Stimulated activated CD8-positive, alpha-beta memory T cell treated with anti-CD3 and anti-CD28 coated beads, Interleukin-2, amount 100 ng/mL, for 48 hours (primary cell): ENCODE measurements at regions not wholly inside any gene's neighbourhood (a gene's known extent, or its start where the extent isn't known, plus 50 kb on each side); places are given as distances from the start of the nearest gene placed in this dataset.

Source experiments
- DNase-seq, 2 donors: peaks; one replicate each; pipeline ENCODE4 v3.0.0-alpha.2; 2020; ENCODE audit warnings: low read depth in 2 of 2

DNA sequence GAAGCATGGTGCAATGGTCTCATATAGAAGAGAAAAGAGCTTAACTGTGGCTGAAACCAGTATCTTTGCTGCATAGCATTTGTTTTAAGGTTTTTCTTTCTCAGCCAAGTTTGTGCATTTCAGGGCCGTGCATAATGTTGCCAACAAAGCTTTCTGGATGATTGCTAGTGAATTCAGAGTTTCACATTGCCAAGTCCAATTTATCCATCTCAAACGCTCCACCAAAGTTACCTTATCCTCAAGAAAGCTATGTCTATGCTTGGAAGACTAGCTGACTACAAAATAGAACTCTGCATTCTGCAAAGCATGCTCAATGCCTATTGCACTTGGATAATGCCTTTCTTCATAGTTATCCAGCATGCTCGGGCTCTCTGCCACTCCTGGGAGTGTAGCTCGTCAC, 535.8 kb upstream of the SGCG start:
- no peak for DNase-seq

DNA sequence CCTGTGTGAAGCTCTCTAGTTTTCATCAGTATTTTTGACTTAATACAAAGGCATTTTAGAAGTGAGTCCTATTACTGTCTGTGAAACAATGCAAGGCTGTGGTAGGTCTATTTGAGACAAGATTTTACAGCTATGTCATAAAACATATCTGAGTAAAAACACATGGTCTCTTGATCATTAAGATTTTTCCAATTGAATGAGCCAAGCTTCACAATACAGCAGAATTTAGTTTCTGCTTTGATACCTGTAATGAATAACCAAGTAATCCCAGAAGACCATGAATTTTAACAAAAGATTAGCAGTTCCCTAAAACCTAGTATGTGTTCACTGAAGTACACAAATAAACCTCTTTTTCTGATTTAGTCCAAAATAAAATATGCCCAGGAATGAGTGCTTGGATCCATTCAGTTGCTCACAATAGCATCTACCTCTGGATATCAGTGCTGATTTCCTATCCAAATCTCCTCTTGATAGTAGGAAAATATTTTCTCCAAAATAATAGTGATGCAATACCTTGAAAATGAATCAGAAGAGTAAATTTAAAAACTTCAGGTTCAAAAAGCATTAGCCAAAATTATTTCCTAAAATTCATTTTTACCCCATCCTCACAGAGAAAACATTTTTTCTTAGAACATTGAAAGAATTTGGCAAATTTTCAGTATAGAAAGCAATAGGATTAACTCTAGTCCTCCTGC, 533.5 kb upstream of the SGCG start:
- no peak for DNase-seq

DNA sequence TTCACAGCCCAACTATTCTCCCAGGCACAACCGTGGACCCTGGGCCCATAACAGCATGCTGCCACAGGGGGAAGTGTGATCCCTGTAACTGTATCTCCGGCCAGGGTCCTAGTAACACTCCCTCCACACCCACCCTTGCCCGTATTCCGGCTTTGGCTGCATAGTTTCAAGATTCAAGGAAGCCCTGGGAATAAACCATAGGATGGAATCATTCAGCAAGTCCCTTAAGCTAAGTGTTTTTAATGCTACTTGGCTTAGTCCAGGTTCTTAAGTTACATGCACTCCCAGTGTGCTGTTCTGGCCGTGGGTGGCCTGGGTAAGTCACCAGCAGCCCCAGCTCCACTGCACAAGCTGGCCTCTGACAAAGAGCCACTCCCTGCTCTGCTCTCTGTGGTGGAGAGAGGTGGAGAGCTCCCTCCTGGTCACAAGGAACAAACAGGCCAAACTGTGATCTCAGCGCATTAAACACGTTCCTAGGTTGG, 532.4 kb upstream of the SGCG start:
- no peak for DNase-seq

DNA sequence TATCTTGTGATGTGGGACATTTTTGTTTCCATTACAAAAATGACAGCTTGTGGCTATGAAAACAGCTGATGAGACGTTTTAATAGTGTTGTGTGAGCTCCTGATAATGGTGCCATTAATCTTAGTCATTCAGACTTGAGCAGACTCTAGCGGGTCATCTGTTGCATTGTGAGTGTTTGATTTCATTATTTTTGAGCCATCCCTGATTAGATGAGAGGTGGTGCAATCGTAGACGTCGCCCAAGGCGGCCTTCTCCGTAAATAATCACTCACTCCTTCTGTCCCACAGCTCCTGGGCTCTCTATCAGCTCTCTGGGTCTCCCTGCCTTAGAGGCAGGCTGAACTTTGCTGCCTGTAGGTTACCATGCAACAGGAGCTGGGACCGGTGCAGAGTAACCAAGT, 528.0 kb upstream of the SGCG start:
- DNase-seq: no peak

DNA sequence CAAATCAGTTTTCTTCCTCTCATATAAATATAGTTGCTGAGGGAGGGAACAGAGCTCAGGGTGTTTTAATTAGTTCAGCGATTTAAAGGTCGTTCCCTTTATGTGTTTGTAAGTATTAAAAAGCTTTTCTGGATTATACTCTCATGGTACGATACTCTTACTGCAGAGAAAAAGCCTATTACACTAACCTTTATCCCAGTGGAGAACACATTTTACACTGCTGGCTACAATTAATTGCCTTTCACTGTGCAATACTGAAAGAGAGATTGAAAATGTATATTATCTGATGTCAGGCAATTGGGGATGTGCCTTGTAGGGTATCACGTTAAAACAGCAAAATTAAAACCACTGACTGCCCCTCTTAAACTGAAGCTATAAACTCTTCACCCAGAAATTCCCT, 526.9 kb upstream of the SGCG start:
- no peak for DNase-seq

DNA sequence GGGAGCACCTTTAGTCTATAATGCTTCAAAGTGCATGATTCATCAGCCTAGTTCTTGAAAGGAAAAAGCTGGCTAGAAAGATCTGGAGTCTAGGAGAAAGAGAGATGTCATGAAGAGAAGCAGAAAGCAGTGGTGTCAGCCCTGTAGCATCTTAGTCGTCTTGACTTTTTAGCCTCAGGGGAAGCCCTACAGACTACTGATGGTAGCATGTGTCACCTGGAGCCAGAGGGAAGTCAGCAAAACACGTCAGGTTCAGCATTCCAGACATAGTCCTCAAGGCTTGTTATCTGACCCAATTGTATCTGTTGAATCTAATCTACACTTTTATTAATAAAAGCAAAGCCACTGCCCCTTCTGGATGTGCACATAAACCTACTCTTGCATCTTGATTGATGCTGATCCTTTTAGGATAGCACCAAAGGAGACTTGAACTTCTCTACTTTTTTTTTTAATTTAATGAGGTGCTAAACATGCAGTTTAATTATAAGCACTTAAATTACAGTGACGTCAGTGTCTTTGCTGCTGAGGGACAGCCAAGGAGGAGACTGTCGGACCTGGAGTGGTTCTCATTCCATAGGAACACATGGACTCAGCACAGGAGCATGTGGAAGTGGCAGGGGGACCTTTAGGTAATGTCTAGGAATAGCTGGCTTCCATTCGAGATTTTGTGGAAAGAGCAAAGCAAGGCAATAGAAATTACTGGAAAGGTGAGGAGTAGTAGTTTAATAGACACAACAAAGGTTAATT, 525.5 kb upstream of the SGCG start:
- no peak for DNase-seq

DNA sequence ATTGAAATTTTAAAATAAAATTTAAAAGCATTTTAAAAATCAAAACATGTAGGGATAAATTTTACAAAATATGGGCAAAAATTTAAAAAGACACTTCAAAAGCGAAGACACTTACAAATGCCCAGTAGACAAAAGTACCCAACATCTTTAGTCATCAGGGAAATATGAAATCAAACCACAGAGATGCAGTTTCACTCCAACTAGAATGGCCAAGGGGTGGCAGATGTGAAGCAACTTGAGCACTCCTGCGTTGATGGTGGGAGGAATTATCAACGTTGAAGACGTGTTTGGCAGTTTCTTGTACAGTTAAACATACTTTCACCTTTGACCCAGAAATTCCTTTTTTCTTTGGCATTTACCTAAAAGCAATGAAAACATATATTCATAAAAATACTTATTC, 518.0 kb upstream of the SGCG start:
- DNase-seq: no peak

DNA sequence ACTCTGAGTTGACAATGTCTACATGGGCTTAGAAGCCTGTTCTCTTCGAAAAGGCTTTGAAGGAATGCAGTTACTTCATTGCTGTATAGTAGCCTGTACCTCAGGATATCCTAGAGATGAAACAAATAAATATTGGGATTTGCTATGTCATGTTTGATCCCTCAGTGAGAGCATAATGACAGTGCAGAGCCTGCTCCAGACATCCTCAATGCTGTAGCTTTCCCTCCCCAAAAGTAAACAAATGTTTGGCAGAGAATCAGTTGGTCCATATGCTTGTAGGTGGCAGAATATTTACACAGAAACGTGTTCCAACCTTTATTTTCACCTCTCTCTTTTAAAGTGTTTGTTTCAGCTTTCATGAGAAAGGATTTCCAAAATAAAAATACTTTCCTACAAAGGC, 515.3 kb upstream of the SGCG start:
- no peak for DNase-seq

DNA sequence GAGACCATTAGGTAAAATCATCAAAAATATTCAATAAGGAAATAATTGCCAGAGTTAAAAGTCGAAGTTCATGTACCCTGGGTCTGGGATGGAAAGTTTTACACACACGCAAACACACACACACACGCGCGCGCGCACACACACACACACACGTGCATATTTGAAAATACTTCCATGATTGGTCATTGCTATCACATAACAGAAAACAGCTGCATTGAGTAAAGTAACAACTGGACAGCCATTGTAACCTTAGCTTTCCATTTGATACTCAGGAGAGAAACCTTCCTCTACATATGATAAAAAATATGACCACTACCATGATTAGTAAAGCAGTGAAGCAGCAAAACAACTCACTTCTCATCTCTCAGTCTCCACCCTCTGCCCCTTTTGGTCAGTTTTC, 490.0 kb upstream of the SGCG start:
- DNase-seq: no peak

DNA sequence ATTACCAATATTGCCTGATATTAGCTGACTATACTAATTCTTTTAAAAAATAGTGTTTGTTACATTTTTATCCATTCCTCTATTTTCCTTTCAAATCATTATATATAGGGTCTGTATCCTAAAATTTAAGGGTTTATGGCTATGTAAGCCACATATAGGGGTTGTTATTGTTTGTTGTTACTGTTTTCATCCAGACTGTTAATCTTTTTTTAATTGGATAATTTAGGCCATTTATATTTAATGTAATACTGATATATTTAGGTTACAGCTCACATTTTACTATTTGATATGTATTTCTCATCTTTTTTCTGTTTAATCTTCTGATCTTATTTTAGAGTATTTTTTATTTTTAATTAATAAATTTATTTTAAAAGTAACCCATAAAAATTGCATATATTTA, 487.1 kb upstream of the SGCG start:
- no peak for DNase-seq

DNA sequence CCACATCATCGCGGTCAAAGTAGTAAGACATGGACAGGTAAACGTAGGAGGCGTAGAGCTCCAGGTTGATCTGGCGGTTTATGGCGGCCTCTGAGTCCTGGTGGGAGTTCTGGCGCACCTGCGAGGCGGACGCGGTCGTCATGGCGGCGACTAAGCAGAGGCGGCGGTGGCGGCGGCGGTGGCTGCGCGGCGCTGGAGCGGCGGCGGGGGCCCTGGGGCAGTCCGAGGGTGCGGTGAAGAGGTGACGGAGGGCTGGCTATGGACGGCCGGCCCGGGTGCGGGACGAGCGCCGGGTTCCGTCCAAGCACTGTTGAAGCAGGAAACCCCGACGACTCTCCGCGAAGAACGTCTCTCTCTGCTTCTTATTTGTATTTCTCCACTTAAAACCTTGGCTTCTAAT, 484.3 kb upstream of the SGCG start:
- DNase-seq: no peak

DNA sequence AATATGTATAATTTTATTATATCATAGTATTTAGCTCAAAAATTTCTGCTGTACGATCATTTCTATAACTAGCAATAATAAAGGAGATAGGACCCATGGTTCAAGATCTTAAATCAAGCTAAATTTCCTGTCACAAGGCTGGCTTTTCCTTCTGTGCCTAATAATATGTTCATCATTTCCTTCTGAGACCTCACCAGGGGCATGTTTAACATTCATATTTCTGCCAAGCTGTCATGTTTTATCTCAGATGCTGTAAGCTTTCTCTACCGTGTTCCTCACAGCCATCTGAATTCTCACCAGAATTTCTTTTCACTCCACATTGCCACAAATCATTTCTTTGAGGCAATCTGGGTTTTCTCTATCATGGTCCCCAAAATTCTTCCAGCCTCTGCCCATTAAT, 482.3 kb upstream of the SGCG start:
- DNase-seq: no peak

DNA sequence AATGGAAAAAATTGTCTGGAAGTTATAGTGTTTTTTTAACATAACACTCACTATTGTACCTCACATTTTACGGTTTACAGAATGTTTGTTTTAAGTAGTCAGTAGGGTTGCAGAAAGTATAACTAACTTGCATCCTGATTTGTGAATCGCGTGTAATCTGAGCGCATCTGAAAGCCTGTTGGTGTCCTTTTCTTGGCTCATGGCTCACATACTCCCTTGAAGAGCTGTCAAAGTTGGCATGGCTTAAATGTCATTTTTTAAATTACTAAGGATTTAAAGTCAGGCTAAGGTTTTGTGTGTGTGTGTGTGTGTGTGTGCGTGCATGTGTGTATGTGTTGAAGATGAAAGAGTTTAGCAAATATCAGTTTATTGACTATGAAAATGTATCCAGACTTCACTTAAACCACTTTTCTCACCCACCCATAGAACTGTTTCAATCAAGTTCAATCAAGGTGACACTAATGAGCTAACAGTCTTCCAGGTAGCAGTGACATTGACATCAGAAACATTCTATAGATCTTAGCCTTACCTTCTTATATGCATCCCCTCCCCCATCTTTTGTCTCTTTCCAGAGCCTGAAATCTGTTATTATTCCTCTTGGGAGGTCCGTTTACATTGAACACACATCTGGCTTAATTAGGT, 480.4 kb upstream of the SGCG start:
- no peak for DNase-seq

DNA sequence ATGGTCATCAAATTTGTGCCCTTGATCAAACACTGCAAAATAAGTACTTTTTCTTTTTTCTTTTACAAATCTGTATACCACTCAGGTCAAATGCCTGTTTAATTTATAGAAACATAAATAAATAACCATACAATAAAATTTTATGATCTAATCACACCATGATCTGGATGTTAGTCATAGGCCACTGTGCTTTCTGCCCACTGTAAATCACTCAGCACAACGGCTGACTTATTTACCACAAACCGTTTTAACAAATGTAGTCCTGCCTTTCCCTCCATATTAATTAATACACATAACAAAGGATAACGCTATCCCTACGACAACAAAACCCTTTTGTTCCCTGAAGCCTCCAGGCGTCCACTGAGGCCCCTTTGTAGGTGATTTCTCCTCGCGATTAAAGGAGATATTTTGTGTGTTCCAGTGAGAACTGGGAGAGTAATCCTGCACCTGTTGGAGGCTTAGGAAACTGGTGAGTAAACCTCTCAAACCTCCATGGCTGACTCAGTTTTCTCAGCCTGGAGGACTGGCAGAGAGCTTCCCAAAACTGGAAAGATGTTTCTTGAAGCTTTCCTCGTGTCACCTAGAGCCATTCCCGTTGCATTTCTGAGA, 477.1 kb upstream of the SGCG start:
- DNase-seq: no peak

DNA sequence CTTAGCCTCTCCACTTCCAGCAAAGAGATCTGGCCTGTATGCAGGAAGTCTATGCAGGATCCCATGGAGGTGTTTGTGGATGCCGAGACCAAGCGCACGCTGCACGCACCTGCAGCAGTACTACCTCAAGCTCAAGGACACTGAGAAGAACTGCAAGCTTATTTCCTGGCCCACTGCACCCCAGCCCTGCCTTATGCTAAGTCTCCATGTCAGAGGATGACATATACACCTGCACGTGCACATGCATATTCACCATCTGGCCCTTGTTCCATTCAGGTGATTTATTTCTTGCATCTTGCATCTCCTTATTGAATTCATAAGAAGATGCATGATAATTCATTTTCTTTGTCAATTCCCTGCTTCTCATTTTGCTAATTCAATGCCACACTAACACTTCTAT, 472.8 kb upstream of the SGCG start:
- DNase-seq: no peak

DNA sequence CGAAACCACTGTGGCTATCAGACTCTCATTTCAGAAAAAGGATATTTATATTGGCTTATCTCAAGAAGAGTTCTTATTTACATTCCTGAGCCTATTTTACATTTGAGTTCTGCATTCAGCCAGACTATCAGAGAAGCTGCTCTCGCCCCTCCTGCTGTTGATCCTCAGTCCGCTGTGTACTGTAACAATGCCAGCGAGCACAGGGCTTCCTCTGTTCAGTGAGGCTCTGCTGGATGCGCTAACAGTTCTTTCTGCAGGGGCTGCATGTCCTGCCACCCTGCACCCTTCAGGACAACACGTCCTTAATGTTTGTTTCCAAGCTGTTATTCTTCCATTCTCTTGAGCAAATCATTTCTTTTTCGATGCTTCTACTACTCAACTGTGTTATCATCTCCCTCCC, 463.7 kb upstream of the SGCG start:
- DNase-seq: no peak

DNA sequence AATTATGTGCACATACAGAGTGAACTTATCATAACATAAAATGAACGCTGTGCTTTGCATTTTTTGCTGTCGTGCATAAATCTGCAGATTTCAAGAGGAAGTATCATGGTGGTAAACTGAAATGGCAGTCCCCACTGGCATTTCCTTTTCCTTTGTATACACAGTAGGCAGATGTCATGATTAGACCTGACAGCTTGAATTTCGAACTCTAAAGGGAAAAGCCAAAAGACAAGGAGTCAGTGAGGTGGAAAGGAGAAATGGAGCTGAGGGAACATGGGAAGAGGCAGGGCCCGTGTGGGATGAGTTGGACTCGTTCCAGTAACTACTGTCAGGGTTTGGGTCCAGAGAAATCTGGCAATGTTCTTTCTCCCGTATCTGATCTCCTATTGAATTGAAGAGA, 454.1 kb upstream of the SGCG start:
- no peak for DNase-seq

DNA sequence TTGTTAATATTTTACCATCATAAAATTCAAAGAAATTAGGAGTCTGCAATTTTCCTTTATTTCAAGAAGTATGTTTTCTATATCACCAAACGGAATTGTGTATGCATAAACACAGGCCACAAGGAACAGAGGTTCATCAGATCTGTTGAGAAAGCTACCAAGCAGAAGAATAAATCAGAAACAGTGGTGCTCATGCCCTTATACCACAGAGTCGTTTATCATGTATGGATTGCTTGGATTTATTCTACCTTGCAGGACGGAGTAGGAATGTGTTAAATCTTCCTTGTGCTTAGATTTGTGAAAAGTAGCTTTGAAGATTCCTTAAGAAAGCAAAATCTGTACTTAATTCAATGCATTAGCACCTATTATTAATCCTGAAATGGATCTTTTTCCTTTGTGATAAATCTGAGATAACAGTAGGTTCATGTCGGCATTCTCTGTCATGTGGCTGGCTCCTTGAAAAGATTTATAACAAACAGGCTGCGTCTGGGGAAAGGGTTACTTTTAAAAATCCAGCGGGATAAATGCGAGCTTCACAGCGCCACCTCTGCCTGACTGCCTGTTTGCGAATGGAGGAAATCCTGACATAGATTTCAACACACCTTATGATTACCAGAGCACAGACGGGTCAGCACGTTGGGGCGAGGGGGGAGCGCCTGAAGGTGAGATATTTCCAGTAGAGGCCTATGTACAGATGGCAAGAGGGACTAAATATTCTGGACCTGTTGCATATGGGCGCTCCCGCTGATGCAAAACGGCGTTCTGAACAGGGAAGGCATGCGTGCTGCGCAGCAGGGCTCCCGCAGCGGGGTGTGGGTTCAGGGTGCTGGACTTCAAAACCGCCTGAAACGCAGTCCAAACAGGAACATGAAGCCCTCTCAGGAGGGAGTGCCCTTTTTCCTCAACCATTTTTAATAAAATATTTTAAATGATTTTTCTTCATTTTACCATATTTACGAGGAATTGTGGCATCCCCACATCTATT, 445.5 kb upstream of the SGCG start:
- DNase-seq: no peak

DNA sequence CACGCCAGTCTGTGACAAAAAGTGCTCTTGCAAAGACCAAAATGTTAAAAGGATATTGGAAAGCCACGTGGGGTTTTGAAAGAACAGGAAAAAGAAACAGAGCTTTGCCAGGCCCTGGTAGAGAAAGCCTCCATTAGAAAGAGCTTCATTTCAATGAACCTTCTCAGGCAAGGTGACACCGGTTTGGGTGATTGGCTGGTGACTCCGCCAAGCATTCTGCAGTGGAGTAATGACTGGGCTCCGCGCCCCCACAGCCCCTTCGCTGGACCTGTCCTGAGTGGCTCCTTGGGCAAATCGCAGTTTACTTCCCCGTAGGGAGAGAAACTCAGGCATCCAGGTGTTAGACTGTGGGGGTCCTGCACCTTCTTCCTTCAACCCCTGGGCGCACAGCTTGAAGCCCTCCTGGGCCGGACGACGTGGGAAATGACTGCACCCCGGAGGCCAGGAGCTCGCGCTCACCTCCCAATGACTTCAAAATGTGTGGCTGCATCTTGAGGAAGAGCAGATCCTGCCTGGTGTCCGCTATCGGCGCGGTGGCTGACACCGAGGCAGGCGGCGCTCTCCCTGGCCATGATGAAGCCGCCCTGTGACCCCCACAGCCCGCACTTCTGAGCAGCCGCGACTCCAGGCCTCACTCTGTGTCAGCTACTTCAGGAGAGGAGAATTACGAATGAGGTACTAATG, 444.6 kb upstream of the SGCG start:
- no peak for DNase-seq

DNA sequence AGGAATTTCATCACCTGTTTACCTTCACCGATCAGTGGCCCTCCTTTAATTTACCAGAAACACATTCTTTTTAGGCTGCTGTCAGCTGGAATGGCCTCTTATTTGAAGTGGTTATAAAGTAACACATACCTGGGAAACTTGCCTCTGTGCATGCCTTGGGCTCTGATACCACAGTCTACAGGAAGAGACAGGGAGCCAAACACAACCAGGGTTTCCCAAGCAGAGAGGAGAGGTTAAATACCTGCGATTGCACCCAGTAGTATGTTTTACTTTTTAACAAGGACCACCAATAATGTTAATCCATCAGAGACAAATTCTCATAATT, 444.0 kb upstream of the SGCG start:
- no peak for DNase-seq

DNA sequence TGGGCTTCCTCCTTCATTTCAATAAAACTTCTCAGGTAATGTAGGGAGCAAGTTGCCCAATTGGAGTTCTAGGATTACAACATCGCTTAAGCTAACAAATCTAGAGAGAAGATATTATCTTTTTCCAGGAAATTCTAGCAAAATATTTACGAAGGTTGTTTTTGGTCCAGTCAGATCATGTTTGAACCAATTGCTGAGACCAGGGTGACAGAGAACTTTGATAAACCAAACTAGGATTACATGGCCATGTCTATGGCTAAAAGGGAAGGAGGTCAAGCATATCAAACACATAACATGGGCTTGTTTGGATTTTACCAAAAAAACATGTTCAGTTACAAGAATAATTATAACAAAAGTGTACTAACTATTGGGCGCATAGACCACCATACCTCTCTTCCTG, 442.4 kb upstream of the SGCG start:
- no peak for DNase-seq
